Activated CD4-positive, alpha-beta T cell treated with anti-CD3 and anti-CD28 coated beads, Interleukin-2, amount 50 U/mL, for 16 hours (primary cell): ENCODE measurements at regions not wholly inside any gene's neighbourhood (a gene's known extent, or its start where the extent isn't known, plus 50 kb on each side); places are given as distances from the start of the nearest gene placed in this dataset.
"Not testable (repeated sequence)": the region's sequence is repeated elsewhere in the genome, so short reads cannot be mapped to it uniquely, and the experiment has no call there.

Source experiments
- DNase-seq: peaks from one replicate; pipeline ENCODE4 v3.0.0-alpha.2; 2020

- DNase-seq: no peak
Observed at GRCh38 chr4:170949084-170949483, 859.3 kb upstream of the AADAT start.

GRCh38 chr4:170940043-170940724, 850.4 kb upstream of the AADAT start:
- no peak for DNase-seq

GRCh38 chr4:170938588-170938987, 848.8 kb upstream of the AADAT start:
- DNase-seq: no peak

GRCh38 chr4:170931321-170931720, 841.6 kb upstream of the AADAT start:
- DNase-seq: no peak

GRCh38 chr4:170888660-170889059, 798.9 kb upstream of the AADAT start:
- DNase-seq: no peak

- DNase-seq: no peak
Observed at GRCh38 chr4:170887396-170887795, 797.6 kb upstream of the AADAT start.

- DNase-seq: no peak
Observed at GRCh38 chr4:170884969-170885570, 795.3 kb upstream of the AADAT start.

GRCh38 chr4:170881646-170882045, 791.9 kb upstream of the AADAT start:
- not testable (repeated sequence) for DNase-seq

- no peak for DNase-seq
Observed at GRCh38 chr4:170875868-170876267, 786.1 kb upstream of the AADAT start.

- no peak for DNase-seq
Observed at GRCh38 chr4:170872794-170873193, 783.0 kb upstream of the AADAT start.

GRCh38 chr4:170868170-170868569, 778.4 kb upstream of the AADAT start:
- DNase-seq: no peak

- no peak for DNase-seq
Observed at GRCh38 chr4:170854097-170854496, 764.3 kb upstream of the AADAT start.

GRCh38 chr4:170853422-170854021, 763.8 kb upstream of the AADAT start:
- DNase-seq: peak; percentile 26

- no peak for DNase-seq
Observed at GRCh38 chr4:170849969-170850368, 760.2 kb upstream of the AADAT start.

GRCh38 chr4:170827562-170828274, 738.0 kb upstream of the AADAT start:
- no peak for DNase-seq

GRCh38 chr4:170818786-170819185, 729.0 kb upstream of the AADAT start:
- DNase-seq: no peak

GRCh38 chr4:170805352-170805751, 715.6 kb upstream of the AADAT start:
- no peak for DNase-seq

- DNase-seq: no peak
Observed at GRCh38 chr4:170804930-170805329, 715.2 kb upstream of the AADAT start.

GRCh38 chr4:170803492-170803891, 713.7 kb upstream of the AADAT start:
- no peak for DNase-seq

GRCh38 chr4:170801771-170802170, 712.0 kb upstream of the AADAT start:
- DNase-seq: no peak

GRCh38 chr4:170794525-170794924, 704.8 kb upstream of the AADAT start:
- no peak for DNase-seq

- DNase-seq: not testable (repeated sequence)
Observed at GRCh38 chr4:170788540-170789051, 698.8 kb upstream of the AADAT start.

GRCh38 chr4:170777663-170778062, 687.9 kb upstream of the AADAT start:
- DNase-seq: no peak

GRCh38 chr4:170776983-170777382, 687.2 kb upstream of the AADAT start:
- DNase-seq: no peak
